OCI-LY3 (cell line): ENCODE measurements at regions not wholly inside any gene's neighbourhood (a gene's known extent, or its start where the extent isn't known, plus 50 kb on each side); places are given as distances from the start of the nearest gene placed in this dataset.

Source experiments
- CTCF ChIP-seq: fragments of 200-600, 300-600 bp; sonication (generic); IDR thresholded peaks from 2 replicates; pipeline ENCODE4 v1.5.1; 2014; ENCODE audit warnings: antibody characterized with exemption, low read length, low read depth
- EZH2phosphoT487 ChIP-seq: fragments of 200-600 bp; shearing (Covaris generic); IDR thresholded peaks from 2 replicates; pipeline ENCODE4 v1.6.1; 2018; ENCODE audit warnings: antibody characterized with exemption, mixed run types, low read depth

DNA sequence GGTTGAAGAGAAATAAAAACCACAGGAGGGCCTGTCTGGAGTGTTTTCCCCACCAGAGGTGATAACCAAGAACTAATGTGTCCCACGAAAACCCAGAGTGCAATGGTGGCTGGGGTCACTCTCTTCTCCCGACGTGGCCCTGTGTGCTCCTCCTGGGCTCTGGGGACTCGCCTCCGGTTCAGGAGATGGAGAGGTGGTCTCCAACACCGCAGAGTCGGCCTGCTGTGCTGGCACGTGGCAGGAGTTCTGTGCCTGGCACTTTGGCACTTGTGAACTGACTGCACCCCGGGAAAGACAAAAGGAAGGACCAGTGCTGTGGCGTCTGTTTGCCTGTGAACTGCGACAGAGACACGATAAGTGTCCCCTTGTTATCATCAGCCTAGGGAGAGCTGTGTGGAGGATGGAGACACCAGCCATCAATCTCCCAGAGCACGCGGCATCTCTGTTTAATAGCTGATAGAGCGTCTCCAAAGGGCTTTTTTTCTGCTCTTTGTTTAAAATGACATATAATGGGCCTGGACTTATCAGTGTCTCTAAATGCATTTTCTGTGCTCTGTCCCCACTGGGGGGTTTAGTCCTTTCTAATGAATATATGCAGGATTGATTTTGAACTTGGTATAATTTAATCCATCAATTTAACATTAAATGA is 98.3 kb downstream of the MRPL36 start:
- TF ChIP-seq CTCF, result no peak
- TF ChIP-seq EZH2phosphoT487, result no peak
